HG03342 (cell line): ENCODE measurements at regions not wholly inside any gene's neighbourhood (a gene's known extent, or its start where the extent isn't known, plus 50 kb on each side); places are given as distances from the start of the nearest gene placed in this dataset.
A peak's percentile ranks its signal among the peaks of the same experiment; 100 is the strongest.
"Not testable (repeated sequence)": the region's sequence is repeated elsewhere in the genome, so short reads cannot be mapped to it uniquely, and the experiment has no call there.

Experiments
- ATAC-seq: cut with Tn5 transposase; IDR thresholded peaks from one replicate; pipeline ENCODE4 v1.9.1; 2021; ENCODE audit warnings: mild to moderate bottlenecking, moderate library complexity; ENCODE audit not compliant: unreplicated experiment

- no peak for ATAC-seq
Observed at GRCh38 chr3:160094562-160094961, 105.9 kb downstream of the IL12A start.

GRCh38 chr3:160097478-160097877 is 108.8 kb downstream of the IL12A start:
- no peak for ATAC-seq

- ATAC-seq = peak; percentile 41
Observed at GRCh38 chr3:160098261-160098908, 109.8 kb downstream of the IL12A start.

GRCh38 chr3:160098926-160099626 is 110.4 kb downstream of the IL12A start:
- no peak for ATAC-seq

DNA sequence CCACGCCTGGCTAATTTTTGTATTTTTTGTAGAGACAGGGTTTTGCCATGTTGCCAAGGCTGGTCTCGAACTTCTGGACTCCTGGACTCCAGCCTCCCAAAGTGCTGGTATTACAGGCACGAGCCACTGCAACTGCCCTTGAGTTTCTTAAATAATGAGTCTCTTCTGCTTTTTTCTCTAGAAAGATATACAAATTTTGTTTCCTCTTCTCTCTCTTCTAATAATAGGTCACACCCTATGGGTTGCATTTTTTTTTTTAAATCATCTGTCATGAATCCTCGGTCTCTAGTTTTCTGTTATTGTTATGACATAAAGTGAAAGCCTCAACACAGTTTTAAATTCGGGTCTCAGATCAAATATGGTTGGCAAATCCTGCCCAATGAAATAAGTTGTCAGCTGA is 111.2 kb downstream of the IL12A start:
- peak; percentile 50 for ATAC-seq

GRCh38 chr3:160100610-160101009 is 112.0 kb downstream of the IL12A start:
- no peak for ATAC-seq

- not testable (repeated sequence) for ATAC-seq
Observed at GRCh38 chr3:160102001-160102400, 113.4 kb downstream of the IL12A start.

- ATAC-seq = no peak
Observed at GRCh38 chr3:160103397-160103796, 114.8 kb downstream of the IL12A start.

DNA sequence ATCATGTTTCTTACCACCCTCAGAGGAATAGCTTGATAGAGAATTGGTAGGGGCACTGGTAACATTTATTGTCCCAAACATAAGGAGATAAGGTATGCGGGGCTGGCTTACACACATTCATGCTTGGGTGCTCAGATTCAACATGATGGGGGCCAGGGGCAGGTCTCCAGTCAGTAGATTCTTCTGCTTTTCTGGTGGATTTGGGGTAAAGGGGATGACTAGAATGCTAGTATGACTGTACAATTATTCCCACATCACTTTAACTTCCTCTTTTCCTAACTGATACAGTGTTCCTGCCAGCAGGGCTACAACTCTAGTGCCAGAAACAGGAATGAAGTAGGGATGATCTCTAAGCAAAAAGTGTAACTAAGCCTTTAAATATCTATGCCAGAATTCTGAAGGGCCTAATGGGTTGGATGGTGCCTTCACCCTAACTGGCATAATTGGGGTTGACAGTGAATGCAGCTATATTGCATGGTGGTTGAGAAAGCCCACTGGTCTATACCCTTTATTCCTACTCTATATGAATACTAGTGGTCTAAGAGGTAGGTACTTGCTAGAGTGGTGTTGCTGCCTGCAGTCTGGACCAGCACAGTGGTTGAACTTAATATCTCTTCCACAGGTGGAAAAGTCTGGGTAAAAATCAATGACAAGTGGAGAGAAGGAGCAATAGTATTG is 117.4 kb downstream of the IL12A start:
- no peak for ATAC-seq

DNA sequence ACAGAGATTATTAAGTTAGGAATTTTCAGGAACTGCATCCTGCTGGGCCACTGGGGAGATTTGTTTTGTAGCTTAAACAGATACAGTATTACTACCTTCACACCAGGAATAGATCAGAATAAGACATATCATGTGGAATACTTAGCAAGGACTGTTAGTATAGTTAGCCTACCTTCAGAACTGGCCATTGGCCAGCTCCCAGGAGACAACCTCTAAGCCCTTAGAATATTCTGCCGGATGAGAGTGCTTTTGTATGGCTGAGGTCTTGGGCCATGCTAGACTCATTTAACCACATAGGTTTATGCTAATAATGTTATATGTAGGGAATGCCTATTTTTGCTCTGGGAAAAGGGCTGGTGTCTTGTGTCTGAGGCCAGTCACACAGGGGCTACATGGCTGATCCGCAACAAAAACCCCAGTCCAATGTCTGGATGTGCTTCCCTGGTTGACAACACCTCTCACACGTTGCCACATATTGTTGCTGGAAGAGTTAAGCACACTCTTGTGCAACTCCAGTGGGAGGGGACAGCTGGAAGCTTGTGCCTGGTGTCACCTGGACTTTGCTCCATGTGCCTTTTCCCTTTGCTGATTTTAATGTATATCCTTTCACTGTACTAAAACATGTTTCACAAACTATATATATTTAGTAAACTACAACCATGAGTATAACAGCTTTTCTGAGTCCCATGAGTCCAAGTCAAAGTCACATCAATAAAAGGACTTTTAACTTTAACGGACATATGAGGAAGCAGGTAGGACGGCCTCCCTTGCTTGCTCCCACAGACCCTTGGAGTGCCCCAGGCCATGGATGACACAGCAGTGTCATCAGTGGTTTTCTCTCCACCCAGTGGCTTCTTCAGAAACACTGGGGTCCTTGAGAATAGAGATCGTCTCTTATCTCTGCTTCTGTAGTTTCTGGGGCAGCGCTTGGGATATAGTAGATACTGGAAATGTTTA is 118.0 kb upstream of the C3orf80 start:
- ATAC-seq = no peak

DNA sequence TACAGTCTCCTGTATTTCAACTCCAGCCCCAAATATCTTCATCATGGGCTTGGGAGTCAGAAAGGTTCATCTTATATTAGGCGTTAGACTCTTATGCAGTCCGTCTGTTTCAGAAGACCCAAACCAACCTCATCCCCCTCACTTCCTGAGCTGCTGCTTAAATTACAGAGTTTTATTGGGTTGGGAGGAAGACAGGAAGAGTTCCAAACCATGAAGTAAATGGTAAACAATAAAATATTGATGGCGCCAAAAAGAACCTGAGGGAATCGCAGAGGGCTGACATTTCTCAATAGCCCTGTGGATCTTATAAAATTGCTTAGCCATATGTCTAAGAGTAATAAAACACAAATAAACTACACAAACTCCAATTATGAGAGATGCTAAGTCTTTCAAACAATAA is 116.9 kb upstream of the C3orf80 start:
- ATAC-seq = no peak

DNA sequence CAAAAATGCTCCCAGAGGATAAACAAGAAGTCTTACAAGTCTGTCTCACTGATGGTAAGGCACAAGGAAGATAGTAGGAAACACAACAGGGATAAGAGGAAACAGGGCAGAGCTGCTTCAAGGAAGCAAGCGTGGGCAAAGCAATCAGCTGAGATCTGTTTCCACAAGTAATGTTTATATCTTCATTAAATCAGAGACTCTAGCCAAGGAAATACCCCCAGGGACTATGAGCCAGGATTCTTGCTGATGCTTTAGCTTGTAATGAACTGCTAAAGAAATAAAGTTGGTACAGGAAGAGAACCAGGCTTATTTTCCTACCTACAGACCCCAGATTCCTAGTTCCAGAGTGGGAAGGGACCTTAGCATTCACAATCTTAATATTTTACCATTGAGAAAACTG is 112.7 kb upstream of the C3orf80 start:
- ATAC-seq = no peak

GRCh38 chr3:160112996-160113395 is 112.2 kb upstream of the C3orf80 start:
- no peak for ATAC-seq

GRCh38 chr3:160114355-160114995 is 110.7 kb upstream of the C3orf80 start:
- ATAC-seq = no peak

GRCh38 chr3:160115387-160115786 is 109.8 kb upstream of the C3orf80 start:
- no peak for ATAC-seq

DNA sequence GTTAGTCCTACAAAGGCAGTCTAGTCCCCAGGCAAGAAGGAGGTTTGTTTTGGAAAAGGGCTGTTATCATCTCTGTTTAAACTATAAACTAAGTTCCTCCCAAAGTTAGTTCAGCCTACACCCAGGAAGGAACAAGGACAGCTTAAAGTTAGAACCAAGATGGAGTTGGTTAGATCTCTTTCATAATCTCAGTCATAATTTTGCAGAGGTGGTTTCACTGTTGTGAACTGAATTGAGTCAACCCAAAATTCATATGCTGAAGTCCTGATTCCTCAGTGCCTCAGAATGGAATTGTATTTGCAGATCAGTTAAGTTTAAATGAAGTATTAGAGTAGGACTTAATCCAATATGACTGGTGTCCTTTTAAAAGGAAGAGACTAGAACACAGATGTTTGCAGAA is 101.0 kb upstream of the C3orf80 start:
- ATAC-seq = no peak

DNA sequence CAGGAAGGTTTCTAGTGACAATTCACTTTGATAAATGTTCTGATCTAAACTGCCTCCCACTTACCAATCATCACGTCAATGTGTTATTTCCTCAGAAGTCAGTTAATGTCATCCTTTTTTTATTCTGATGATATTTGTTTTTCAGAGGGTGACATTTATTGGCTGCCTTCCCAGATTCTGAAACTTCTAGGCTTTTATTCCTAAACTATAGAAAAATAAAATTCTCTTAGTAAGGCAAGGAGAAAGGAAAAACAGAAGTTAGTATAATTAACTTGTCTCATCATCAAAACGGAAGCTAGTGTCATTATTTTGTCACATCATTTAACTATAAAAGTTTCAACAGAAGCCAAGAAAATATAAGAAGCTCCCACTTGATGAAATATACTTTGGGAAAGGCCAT is 100.0 kb upstream of the C3orf80 start:
- ATAC-seq = no peak

DNA sequence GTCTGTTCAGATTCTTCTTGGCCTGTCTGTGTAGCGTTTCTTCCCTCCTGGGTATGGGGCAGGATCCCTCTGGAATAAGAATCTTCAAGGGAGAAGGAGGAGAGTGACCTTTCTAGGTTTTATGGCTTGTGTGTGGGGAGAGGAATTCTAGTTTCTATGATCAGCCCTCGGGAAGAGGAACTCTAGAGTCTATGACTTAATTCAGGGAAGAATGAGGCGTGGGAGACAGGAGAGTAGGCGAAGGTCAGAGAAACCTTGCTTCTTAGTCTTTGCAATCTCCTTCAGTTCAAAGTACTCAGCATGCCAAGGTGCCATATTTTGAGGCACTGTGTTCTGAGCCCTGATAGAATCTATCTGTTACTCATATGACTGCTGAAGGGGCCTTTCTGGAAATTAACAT is 99.2 kb upstream of the C3orf80 start:
- ATAC-seq = no peak

DNA sequence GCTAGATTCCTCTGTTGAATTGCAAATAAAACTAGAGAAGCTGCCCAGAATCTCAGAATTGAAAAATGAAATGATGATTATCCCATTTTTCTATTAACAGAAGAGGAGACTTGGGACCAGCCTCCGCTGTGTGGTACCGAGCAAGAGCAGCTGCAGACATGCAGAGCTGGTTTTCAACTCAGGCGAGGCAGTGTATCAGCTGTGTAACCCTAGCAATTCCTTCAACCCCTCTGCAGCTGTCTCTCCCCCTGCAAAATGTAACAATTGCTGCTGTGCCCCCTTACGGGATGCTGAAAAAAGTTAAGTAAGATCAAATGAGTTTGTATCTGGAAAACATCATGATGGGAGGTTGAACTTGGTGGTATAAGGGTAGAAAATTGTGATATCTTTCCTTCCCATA is 98.5 kb upstream of the C3orf80 start:
- no peak for ATAC-seq

DNA sequence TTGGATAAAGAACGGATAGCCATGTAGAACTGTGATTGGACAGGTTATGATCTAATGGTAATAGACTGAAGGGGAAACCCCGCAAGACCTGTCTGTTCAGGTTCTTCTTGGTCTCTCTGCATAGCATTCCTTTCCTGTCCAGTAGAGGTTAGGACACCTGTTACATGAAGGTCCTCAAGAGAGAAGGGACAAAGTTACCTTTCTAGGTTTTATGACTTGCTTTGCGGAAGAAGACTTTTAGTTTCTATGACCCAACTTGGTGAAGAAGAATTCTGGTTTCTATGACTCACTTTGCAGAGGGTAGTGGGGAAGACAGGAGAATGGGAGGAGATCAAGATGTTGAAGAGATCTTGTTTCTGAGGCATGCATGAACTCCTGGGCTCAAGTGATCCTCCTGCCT is 97.9 kb upstream of the C3orf80 start:
- peak; percentile 40 for ATAC-seq

GRCh38 chr3:160128056-160128455 is 97.2 kb upstream of the C3orf80 start:
- ATAC-seq = no peak
